MV-4-11 (cell line): ENCODE measurements at regions not wholly inside any gene's neighbourhood (a gene's known extent, or its start where the extent isn't known, plus 50 kb on each side); places are given as distances from the start of the nearest gene placed in this dataset.

ENCODE experiments used
- DNase-seq: peaks from one replicate; lab custom pipeline; 2025; lab: John Stamatoyannopoulos, UW

DNA sequence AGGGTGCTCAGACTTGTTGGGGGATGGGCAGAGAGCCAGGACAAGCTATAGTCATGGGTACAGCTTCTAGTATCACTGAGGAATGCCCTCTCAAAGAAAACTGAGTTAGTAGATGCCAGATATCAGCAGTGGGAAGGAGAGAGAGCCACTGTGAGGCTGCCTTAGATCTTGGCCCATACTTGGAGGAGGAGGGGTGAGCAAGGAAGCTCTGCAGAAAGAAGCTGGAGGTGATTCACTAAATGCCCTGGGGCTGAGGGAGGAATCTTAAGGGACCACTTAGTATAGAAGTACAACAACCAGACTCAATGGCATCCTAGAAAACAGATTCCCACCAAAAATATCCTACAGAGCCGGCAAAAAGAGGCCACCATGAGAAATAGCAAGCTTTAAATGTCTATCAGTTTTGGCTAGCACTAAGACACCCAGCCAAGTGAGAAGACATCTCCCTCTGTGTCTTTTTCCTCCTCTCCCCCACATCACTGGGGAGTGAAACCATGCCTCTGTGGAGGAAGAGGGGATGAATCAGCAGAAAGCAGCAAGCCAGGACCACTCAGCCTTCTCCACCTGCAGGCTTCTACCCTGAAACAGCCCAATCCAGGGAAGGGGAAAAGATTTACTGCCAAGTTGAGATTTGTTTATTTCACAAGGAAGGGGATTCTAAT is 282.5 kb upstream of the STT3B start:
- no peak for DNase-seq

DNA sequence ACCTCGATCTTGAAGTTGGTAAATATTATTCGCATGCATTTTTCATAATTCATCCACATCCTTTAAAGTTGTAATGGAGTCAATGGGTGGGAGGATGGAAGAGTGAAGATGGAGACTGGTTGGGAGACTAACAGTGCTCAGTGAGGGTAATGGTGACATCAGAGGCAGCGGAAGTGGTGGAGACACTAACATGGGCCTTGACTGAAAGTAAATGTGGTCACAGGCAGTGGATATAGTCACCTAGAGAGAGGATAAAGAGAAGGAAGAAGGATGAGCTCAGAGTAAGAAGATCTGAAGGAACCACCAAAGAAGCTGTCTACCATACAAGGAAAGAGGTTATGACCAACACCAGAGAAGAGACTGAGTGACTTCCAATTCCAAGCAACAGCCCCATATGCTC is 281.6 kb upstream of the STT3B start:
- DNase-seq, result no peak

- no peak for DNase-seq
These were observed 280.2 kb upstream of the STT3B start for GRCh38 chr3:31252216-31253185.

DNA sequence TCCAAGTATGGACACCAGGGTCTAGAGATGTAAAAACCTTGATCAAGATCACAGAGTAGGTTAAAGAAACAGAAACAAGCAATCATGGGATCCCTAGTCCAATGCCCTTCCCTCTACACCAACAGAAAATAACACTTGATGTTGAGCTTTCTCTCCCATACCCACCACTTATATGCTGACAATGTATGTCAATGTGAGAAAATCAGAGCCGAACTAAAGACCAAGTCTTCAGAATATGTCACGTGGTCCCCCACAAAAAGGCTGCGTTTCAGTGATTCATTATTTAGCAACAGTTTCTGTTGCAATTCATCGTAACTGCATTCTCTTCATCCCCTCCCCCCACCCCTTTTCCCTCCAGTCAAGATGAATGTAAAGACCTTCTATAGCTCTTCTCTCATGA is 278.9 kb upstream of the STT3B start:
- DNase-seq, result peak; percentile 79

DNA sequence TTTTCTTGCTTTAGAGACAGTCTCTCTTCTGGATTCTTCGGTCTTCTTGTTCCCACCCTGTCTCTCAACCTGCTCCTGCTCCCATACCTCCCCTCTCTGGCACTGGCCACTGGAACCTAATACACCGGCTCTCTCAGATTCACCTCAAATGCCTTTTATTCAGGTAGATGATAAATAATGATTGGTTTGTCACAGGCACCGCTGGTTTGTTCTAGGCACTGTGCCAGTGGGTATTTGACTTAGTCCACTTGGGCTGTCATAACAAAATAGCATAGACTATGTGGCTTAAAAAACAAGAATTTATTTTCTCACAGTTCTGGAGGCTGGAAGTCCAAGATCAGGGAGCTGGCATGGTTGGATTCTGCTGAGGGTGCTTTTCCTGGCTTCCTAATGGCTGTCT is 278.2 kb upstream of the STT3B start:
- no peak for DNase-seq

DNA sequence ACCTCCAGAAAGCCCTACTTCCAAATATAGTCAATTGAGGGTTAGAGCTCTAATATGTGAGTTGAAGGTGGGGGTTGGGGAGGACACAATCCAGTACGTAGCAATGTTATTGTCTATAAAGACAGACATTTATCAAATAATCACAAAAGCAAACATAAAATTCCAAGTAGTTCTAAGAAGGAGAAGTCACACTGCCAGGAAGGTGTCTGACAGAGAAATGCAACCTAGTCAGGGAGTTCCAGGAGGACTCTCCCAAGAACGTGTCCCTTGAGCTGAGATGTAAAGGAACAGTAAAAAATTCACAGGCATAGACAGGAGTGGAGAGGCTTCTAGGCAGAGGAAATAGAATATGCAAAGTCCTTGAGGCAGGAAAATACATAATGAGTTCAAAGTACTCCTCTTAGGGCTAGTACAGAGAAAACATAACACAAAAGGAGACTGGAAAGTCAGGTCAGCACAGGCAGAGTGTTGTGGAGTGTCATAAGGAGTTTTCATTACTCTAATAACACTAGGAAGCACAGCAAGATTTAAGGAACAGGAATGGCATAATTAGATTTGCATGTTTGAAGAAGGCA is 277.6 kb upstream of the STT3B start:
- DNase-seq, result no peak

- no peak for DNase-seq
These were observed 270.5 kb upstream of the STT3B start for GRCh38 chr3:31262201-31262600.

- no peak for DNase-seq
These were observed 268.8 kb upstream of the STT3B start for GRCh38 chr3:31263897-31264296.

GRCh38 chr3:31265646-31266428 is 266.9 kb upstream of the STT3B start:
- DNase-seq, result peak; percentile 91

DNA sequence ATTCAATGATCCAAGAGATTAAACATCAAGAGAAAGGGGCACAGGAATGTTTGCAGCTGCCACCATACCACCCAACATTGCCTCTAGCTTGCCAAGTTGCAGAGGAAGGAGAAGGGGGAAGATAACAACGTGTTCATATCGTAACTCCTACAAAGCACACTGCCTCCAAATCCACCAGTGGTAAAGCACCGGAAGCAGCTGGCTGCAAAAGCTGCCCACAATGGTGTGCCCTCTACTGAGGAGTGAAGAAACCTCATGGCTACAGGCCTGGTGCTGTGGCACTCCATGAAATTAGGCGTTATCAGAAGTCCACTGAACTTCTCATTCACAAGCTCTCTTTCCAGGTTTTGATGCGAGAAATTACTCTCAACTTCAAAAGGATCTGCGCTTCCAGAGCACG is 263.9 kb upstream of the STT3B start:
- DNase-seq, result peak; percentile 93

DNA sequence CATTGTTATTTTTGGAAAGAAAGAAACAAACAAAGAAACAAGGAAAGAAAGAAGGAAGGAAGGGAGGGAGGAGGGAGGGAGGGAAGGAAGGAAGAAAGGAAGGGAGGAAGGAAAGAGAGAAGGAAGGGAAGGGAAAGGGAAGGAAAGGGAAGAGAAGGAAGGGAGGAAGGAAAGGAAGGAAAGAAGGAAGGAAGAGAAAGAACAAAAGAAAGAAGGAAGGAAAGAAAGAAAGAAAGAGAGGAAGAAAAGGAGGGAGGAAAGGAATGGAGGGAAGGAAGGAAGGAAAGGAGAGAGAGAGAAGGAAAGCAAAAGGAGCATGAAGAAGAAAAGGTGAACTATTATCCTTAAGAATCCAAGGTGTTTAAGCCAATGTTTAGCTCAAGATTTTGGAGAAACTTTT is 262.7 kb upstream of the STT3B start:
- no peak for DNase-seq

DNA sequence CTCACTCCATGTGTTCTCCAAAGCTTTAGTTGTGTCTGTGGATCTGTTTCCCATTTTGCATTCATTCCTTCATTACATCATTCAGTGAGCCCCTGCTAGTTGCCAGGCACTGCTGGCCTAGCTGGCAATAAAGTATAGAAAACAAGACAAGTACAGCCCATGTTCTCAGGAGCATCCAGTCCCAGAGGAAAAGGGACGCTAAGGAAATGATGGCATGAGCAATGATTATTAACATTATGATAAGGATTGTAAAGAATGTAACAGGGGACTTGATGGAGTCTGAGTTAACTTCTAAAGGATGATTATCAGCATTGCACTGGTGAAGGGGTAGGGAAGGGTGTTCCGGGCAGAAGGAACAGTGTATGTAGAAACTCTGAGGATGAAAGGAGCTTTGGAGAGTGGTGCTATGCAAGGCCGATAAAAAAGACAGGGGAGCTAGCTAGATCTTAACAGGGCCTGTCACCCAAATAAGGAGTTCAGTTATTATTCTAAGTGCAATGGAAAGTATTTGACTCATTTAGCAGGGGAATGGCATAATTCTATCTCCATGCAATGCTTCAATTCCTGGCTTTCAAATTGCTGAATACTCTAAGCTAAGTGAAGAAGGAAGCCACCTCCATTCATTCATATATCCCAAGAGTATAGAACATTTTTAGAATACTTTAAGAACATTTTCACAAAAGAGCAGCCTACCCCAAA is 258.2 kb upstream of the STT3B start:
- no peak for DNase-seq

- DNase-seq, result no peak
These were observed 257.6 kb upstream of the STT3B start for GRCh38 chr3:31275038-31275572.

- DNase-seq, result no peak
These were observed 257.1 kb upstream of the STT3B start for GRCh38 chr3:31275583-31275982.

DNA sequence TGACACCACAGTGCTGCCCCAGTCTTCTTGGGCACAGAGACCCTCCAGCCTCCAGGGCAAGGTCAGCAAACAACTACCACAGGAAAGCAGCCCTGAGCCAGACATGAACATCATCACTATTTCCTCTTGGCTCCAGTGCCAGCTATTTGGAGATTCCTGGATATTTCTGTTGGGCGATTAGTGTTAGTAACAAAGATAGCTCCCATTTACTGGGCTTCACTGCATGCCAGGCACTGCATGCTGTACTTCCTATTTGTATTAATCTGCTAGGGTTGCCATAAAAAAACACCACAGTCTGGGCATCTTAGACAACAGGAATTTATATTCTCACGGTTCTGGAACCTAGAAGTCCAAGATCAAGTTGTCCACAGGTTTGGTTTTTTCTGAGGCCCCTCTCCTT is 255.1 kb upstream of the STT3B start:
- DNase-seq, result no peak

GRCh38 chr3:31278532-31278931 is 254.2 kb upstream of the STT3B start:
- DNase-seq, result no peak

DNA sequence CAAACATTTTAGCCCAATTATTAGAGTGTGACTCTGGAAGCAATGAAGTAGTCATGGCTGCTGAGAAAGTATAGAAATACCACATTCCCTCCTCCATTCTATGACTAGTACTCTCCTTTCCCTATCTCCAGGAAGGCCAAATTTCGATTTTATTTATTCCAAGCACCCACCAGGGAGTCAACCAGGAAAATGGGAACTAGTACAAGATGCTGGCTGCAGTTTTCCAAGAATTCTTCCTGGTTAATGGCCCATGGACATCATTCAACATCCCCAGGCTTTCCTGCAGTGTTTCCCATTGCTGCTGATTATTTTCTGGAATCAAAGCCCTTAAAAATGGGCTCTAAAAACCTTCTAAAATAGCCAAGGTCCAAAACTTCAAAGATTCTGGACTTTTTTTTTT is 247.9 kb upstream of the STT3B start:
- no peak for DNase-seq

GRCh38 chr3:31285833-31286486 is 246.8 kb upstream of the STT3B start:
- DNase-seq, result no peak

GRCh38 chr3:31288224-31288623 is 244.5 kb upstream of the STT3B start:
- DNase-seq, result no peak

DNA sequence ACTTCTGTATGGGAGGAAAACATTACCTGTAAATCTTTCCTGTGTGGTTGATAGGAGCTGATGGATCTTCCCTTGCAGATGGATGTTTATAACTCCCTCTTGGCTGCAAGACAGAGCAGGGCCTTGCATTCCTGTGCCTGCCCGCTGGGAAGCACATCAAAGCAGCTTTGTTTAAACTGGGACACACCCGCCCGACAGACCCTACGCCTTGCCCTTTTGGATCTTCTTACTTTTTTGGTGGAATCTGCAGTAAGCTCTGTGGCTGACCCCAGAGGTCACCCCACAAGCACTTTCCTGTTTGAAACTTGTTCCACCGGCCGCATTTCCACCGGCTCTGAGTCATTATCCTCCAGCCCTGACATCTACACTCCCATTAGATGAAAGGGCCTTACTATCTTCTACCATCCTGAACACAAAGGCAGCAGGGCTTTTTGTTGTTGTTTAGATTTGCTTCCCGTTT is 244.1 kb upstream of the STT3B start:
- peak; percentile 84 for DNase-seq

DNA sequence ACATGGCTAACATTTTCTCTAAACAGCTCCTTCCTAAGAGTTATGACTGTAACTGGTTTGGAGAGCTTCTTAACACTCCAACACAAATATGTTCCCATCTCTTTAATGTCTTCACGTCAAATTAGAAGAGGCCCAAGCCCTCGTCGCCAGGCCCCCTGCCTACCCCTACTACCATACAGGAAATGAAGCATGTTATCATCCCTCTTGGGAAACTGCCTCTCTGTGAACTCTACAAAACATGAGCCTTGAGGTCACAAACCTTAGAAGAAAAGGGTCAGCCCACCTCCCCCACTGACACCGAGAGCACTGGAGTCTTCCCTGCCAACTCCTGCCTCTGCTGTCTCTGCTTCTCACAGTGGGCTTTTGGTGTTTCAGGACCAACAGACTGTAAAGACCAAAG is 243.1 kb upstream of the STT3B start:
- peak; percentile 30 for DNase-seq
